Germinal center (tissue), 1 donor: ENCODE measurements at regions not wholly inside any gene's neighbourhood (a gene's known extent, or its start where the extent isn't known, plus 50 kb on each side); places are given as distances from the start of the nearest gene placed in this dataset.

ENCODE experiments used
- DNase-seq: peaks from one replicate; pipeline ENCODE4 v3.0.0; 2012; ENCODE audit warnings: mixed read lengths, low spot score

GRCh38 chr2:5751873-5752482 lies 59.8 kb downstream of the SOX11 start:
- no peak for DNase-seq

GRCh38 chr2:5756272-5756671 lies 64.1 kb downstream of the SOX11 start:
- DNase-seq, result no peak

- no peak for DNase-seq
These were observed 66.2 kb downstream of the SOX11 start for GRCh38 chr2:5758346-5758745.

- no peak for DNase-seq
These were observed 67.8 kb downstream of the SOX11 start for GRCh38 chr2:5759949-5760348.

- DNase-seq, result no peak
These were observed 71.3 kb downstream of the SOX11 start for GRCh38 chr2:5763531-5763930.

GRCh38 chr2:5764041-5764440 lies 71.9 kb downstream of the SOX11 start:
- no peak for DNase-seq

- no peak for DNase-seq
These were observed 73.9 kb downstream of the SOX11 start for GRCh38 chr2:5766056-5766455.

GRCh38 chr2:5766561-5766960 lies 74.4 kb downstream of the SOX11 start:
- DNase-seq, result no peak

GRCh38 chr2:5777131-5777535 lies 84.9 kb downstream of the SOX11 start:
- DNase-seq, result no peak

- DNase-seq, result no peak
These were observed 89.5 kb downstream of the SOX11 start for GRCh38 chr2:5781679-5782078.

GRCh38 chr2:5782103-5782502 lies 89.9 kb downstream of the SOX11 start:
- no peak for DNase-seq

- no peak for DNase-seq
These were observed 96.3 kb downstream of the SOX11 start for GRCh38 chr2:5788447-5788846.

- DNase-seq, result no peak
These were observed 99.2 kb downstream of the SOX11 start for GRCh38 chr2:5791371-5791770.

GRCh38 chr2:5794012-5794411 lies 101.8 kb downstream of the SOX11 start:
- no peak for DNase-seq

GRCh38 chr2:5798084-5798483 lies 105.9 kb downstream of the SOX11 start:
- no peak for DNase-seq

GRCh38 chr2:5799348-5799747 lies 107.2 kb downstream of the SOX11 start:
- no peak for DNase-seq

GRCh38 chr2:5803547-5803946 lies 111.4 kb downstream of the SOX11 start:
- DNase-seq, result no peak

- DNase-seq, result no peak
These were observed 126.9 kb downstream of the SOX11 start for GRCh38 chr2:5818961-5819600.

- no peak for DNase-seq
These were observed 131.9 kb downstream of the SOX11 start for GRCh38 chr2:5824126-5824525.

GRCh38 chr2:5825686-5826085 lies 133.5 kb downstream of the SOX11 start:
- no peak for DNase-seq

- no peak for DNase-seq
These were observed 134.9 kb downstream of the SOX11 start for GRCh38 chr2:5826979-5827655.

GRCh38 chr2:5834501-5834900 lies 142.3 kb downstream of the SOX11 start:
- no peak for DNase-seq

GRCh38 chr2:5839550-5839949 lies 147.4 kb downstream of the SOX11 start:
- DNase-seq, result no peak

- DNase-seq, result no peak
These were observed 148.9 kb downstream of the SOX11 start for GRCh38 chr2:5841126-5841525.
